HEK293 (cell line): ENCODE measurements at regions not wholly inside any gene's neighbourhood (a gene's known extent, or its start where the extent isn't known, plus 50 kb on each side); places are given as distances from the start of the nearest gene placed in this dataset.

ENCODE experiments used
- BCL6B ChIP-seq: fragments of 450-650 bp; formaldehyde crosslinking; IDR thresholded peaks from 2 replicates; pipeline ENCODE4 v1.5.1; 2017; ENCODE audit warnings: missing biosample characterization, missing genetic modification characterization
- CTCF ChIP-seq: fragments of 450-650 bp; formaldehyde crosslinking; IDR thresholded peaks from 2 replicates; pipeline ENCODE4 v1.5.1; 2016; ENCODE audit warnings: missing biosample characterization, missing genetic modification characterization
- OSR2 ChIP-seq: fragments of 450-650 bp; formaldehyde crosslinking; IDR thresholded peaks from 2 replicates; pipeline ENCODE4 v1.5.1; 2016; ENCODE audit warnings: missing biosample characterization, missing genetic modification characterization
- PATZ1 ChIP-seq: fragments of 450-650 bp; formaldehyde crosslinking; IDR thresholded peaks from 2 replicates; pipeline ENCODE4 v1.5.1; 2016; ENCODE audit warnings: missing biosample characterization, missing genetic modification characterization
- REPIN1 ChIP-seq: fragments of 450-650 bp; formaldehyde crosslinking; IDR thresholded peaks from 2 replicates; pipeline ENCODE4 v1.5.1; 2017; ENCODE audit warnings: missing biosample characterization, missing genetic modification characterization, low read depth
- REST ChIP-seq: fragments of 450-650 bp; formaldehyde crosslinking; IDR thresholded peaks from 2 replicates; pipeline ENCODE4 v1.5.1; 2016; ENCODE audit warnings: missing biosample characterization, missing genetic modification characterization
- SP2 ChIP-seq: fragments of 450-650 bp; formaldehyde crosslinking; IDR thresholded peaks from 2 replicates; pipeline ENCODE4 v1.5.1; 2016; ENCODE audit warnings: missing biosample characterization, missing genetic modification characterization
- ZBTB49 ChIP-seq: fragments of 450-650 bp; formaldehyde crosslinking; IDR thresholded peaks from 2 replicates; pipeline ENCODE4 v1.5.1; 2016; ENCODE audit warnings: missing biosample characterization, missing genetic modification characterization, low read depth
- ZNF513 ChIP-seq: fragments of 450-650 bp; IDR thresholded peaks from 2 replicates; pipeline ENCODE4 v1.5.1; 2018; ENCODE audit warnings: missing biosample characterization, missing genetic modification characterization
- ZNF571 ChIP-seq: fragments of 450-650 bp; formaldehyde crosslinking; IDR thresholded peaks from 2 replicates; pipeline ENCODE4 v1.5.0; 2017; ENCODE audit warnings: missing biosample characterization, missing genetic modification characterization
- ZNF610 ChIP-seq: fragments of 450-650 bp; formaldehyde crosslinking; IDR thresholded peaks from 2 replicates; pipeline ENCODE4 v1.5.1; 2016; ENCODE audit warnings: missing biosample characterization, missing genetic modification characterization, borderline replicate concordance
- ZNF654 ChIP-seq: fragments of 450-650 bp; formaldehyde crosslinking; IDR thresholded peaks from 2 replicates; pipeline ENCODE4 v1.5.1; 2016; ENCODE audit warnings: low read depth, missing biosample characterization, missing genetic modification characterization
- ZNF670 ChIP-seq: fragments of 450-650 bp; formaldehyde crosslinking; IDR thresholded peaks from 2 replicates; pipeline ENCODE4 v1.5.1; 2016; ENCODE audit warnings: missing biosample characterization, missing genetic modification characterization, low read depth
- ZSCAN5A ChIP-seq: fragments of 450-650 bp; formaldehyde crosslinking; IDR thresholded peaks from 2 replicates; pipeline ENCODE4 v1.5.1; 2016; ENCODE audit warnings: missing biosample characterization, missing genetic modification characterization

- TF ChIP-seq ZNF513 (tag by site-specific recombination) (no peak), CTCF (tag by site-specific recombination) (no peak), OSR2 (tag by site-specific recombination) (no peak), BCL6B (tag by site-specific recombination) (no peak), REPIN1 (tag by site-specific recombination) (no peak), REST (tag by site-specific recombination) (no peak), ZBTB49 (tag by site-specific recombination) (no peak), SP2 (no peak), ZNF571 (tag by site-specific recombination) (no peak), ZNF670 (tag by site-specific recombination) (no peak), ZNF654 (no peak), PATZ1 (tag by site-specific recombination) (no peak), ZNF610 (no peak), ZSCAN5A (no peak)
Measured at GRCh38 chr20:50256577-50256976, 65.9 kb downstream of the CEBPB start.
